ENCODE measurements at regions not wholly inside any gene's neighbourhood (a gene's known extent, or its start where the extent isn't known, plus 50 kb on each side); places are given as distances from the start of the nearest gene placed in this dataset.

- no peak for TF ChIP-seq CTCF (conservative IDR thresholded peaks at IDR 0.05; ENCODE audit: low read depth, low read length)
- DNase-seq (ENCODE audit: low read depth): no peak
- H3K4me3 ChIP-seq (ENCODE audit: low read depth, low read length): no peak overlapping the region
Measured at GRCh38 chr16:11492808-11493530, 93.8 kb downstream of the LITAF start.

- no peak for DNase-seq (ENCODE audit: low read depth)
- H3K4me3 ChIP-seq (ENCODE audit: low read depth, low read length): no peak overlapping the region
- TF ChIP-seq CTCF (conservative IDR thresholded peaks at IDR 0.05; ENCODE audit: low read depth, low read length): no peak
Measured at GRCh38 chr16:11493531-11493929, 93.2 kb downstream of the LITAF start.

- no peak overlapping the region for H3K4me3 ChIP-seq (ENCODE audit: low read depth, low read length)
- TF ChIP-seq CTCF (conservative IDR thresholded peaks at IDR 0.05; ENCODE audit: low read depth, low read length): no peak
- DNase-seq (ENCODE audit: low read depth): no peak
Measured at GRCh38 chr16:11494029-11494428, 92.7 kb downstream of the LITAF start.

- H3K4me3 ChIP-seq (ENCODE audit: low read depth, low read length): no peak overlapping the region
- DNase-seq (ENCODE audit: low read depth): no peak
- no peak for TF ChIP-seq CTCF (conservative IDR thresholded peaks at IDR 0.05; ENCODE audit: low read depth, low read length)
Measured at GRCh38 chr16:11494433-11494832, 92.3 kb downstream of the LITAF start.

GRCh38 chr16:11495066-11495407 lies 91.7 kb downstream of the LITAF start:
- no peak overlapping the region for H3K4me3 ChIP-seq (ENCODE audit: low read depth, low read length)
- no peak for TF ChIP-seq CTCF (conservative IDR thresholded peaks at IDR 0.05; ENCODE audit: low read depth, low read length)
- DNase-seq (ENCODE audit: low read depth): no peak

All from epithelial cell of proximal tubule (primary cell).